Keratinocyte (primary cell): ENCODE measurements at regions not wholly inside any gene's neighbourhood (a gene's known extent, or its start where the extent isn't known, plus 50 kb on each side); places are given as distances from the start of the nearest gene placed in this dataset.

Experiments used
- CTCF ChIP-seq, 3 experiments: IDR thresholded peaks in 1 of 3; conservative IDR thresholded peaks in 1 of 3; optimal IDR thresholded peaks in 1 of 3; 2 replicates in 2 of 3; 3 replicates in 1 of 3; pipeline versions ENCODE3 to v1.5.1; 2011; ENCODE audit warnings: low read length in 3 of 3, mild to moderate bottlenecking in 3 of 3, moderate library complexity in 2 of 3, control low read depth in 1 of 3, inconsistent platforms in 1 of 3; ENCODE audit not compliant: insufficient read depth in 2 of 3; ENCODE audit errors: extremely low read depth in 1 of 3
- EZH2 ChIP-seq: IDR thresholded peaks from one replicate; pipeline ENCODE4 v1.6.1; 2012; ENCODE audit warnings: inconsistent platforms, mild to moderate bottlenecking, low read length, moderate library complexity

DNA sequence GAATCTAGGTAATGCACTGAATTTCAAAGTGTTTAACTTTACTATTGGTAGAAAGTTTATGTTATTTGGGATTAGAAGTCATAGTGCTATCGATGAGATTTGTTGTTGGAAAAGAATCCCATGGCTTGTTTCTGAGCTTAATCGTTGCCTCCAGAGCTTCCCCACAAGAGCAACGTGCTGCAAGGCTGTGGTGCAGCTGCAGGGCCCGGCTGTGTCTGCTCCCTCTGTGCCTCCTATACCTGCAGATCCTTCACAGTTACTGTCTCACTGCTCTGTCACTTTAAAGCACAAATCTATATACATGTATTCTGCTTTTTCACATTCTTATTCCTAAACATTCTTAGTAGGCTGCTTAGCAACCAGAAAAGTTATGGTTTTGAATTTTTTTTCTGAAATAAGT lies 826.6 kb upstream of the COBL start:
- TF ChIP-seq CTCF (optimal IDR thresholded peaks at IDR 0.05 in 1 of 3, IDR thresholded peaks at IDR 0.05 in 1 of 3, conservative IDR thresholded peaks at IDR 0.05 in 1 of 3; ENCODE audit: extremely low read depth in 1 of 3, insufficient read depth in 2 of 3, low read length in 3 of 3) (no peak), EZH2 (no peak)
